ENCODE measurements at regions not wholly inside any gene's neighbourhood (a gene's known extent, or its start where the extent isn't known, plus 50 kb on each side); places are given as distances from the start of the nearest gene placed in this dataset.

GRCh38 chr12:118853634-118854033 lies 127.7 kb upstream of the SRRM4 start:
- no peak for TF ChIP-seq CTCF (conservative IDR thresholded peaks at IDR 0.05)
- no peak for TF ChIP-seq EZH2 (IDR thresholded peaks at IDR 0.05; ENCODE audit: low read depth)

Measured in PC-9 (cell line).